GM23338 (cell line): ENCODE measurements at regions not wholly inside any gene's neighbourhood (a gene's known extent, or its start where the extent isn't known, plus 50 kb on each side); places are given as distances from the start of the nearest gene placed in this dataset.

Experiments
- ATAC-seq: fragments of 200-7000 bp; cut with Tn5 transposase; 3 replicates; pipeline ENCODE4 v1.9.1; 2020
- DNase-seq: peaks from one replicate; pipeline ENCODE4 v3.0.0-alpha.2; 2015; ENCODE audit warnings: low spot score
- H2AFZ ChIP-seq: fragments of 200-600 bp; sonication (generic); 2 replicates; pipeline ENCODE4 v1.8.0; 2016; ENCODE audit warnings: antibody characterized with exemption, mild to moderate bottlenecking, moderate library complexity
- H3F3A ChIP-seq: fragments of 200-600 bp; sonication (generic); replicated peaks from 2 replicates; pipeline ENCODE4 v1.8.0; 2017; ENCODE audit warnings: antibody characterized with exemption, mixed run types, low read depth
- H3K27ac ChIP-seq: fragments of 200-600 bp; sonication (generic); 2 replicates; pipeline ENCODE4 v1.6.1; 2016; ENCODE audit warnings: low read depth
- H3K27me3 ChIP-seq: fragments of 200-600 bp; sonication (generic); 2 replicates; pipeline ENCODE4 v1.8.0; 2016; ENCODE audit warnings: mild to moderate bottlenecking, mixed run types, moderate library complexity; ENCODE audit not compliant: insufficient read depth
- H3K36me3 ChIP-seq: fragments of 200-600 bp; sonication (generic); 2 replicates; pipeline ENCODE4 v1.8.0; 2016; ENCODE audit warnings: mild to moderate bottlenecking; ENCODE audit not compliant: insufficient read depth
- H3K4me1 ChIP-seq: fragments of 200-600 bp; sonication (generic); 2 replicates; pipeline ENCODE4 v1.8.0; 2016; ENCODE audit warnings: mild to moderate bottlenecking, moderate library complexity; ENCODE audit not compliant: insufficient read depth
- H3K4me2 ChIP-seq: fragments of 200-600 bp; sonication (generic); 2 replicates; pipeline ENCODE4 v1.7.1; 2017; ENCODE audit warnings: mixed run types
- H3K4me3 ChIP-seq: fragments of 200-600 bp; sonication (generic); 2 replicates; pipeline ENCODE4 v1.6.1; 2016; ENCODE audit warnings: mixed run types
- H3K79me2 ChIP-seq: fragments of 200-600 bp; sonication (generic); replicated peaks from 2 replicates; pipeline ENCODE4 v1.8.0; 2017; ENCODE audit warnings: mild to moderate bottlenecking; ENCODE audit not compliant: insufficient read depth
- H3K9me2 ChIP-seq: fragments of 200-600 bp; sonication (generic); 2 replicates; pipeline ENCODE4 v1.8.0; 2017; ENCODE audit not compliant: insufficient read depth
- H4K20me1 ChIP-seq: fragments of 200-600 bp; sonication (generic); replicated peaks from 2 replicates; pipeline ENCODE4 v1.8.0; 2017; ENCODE audit warnings: mild to moderate bottlenecking; ENCODE audit not compliant: insufficient read depth
- H3K27ac Mint-ChIP-seq: 2 replicates; pipeline ENCODE4 v1.8.0; 2020; ENCODE audit warnings: inconsistent platforms, mild to moderate bottlenecking, moderate library complexity, mixed read lengths
- H3K27me3 Mint-ChIP-seq: 3 replicates; pipeline ENCODE4 v1.8.0; 2022; ENCODE audit warnings: low read depth, mild to moderate bottlenecking, moderate library complexity, mixed read lengths, inconsistent platforms; ENCODE audit not compliant: insufficient read depth, poor library complexity
- H3K36me3 Mint-ChIP-seq: 3 replicates; pipeline ENCODE4 v1.8.0; 2021; ENCODE audit warnings: low read depth, mild to moderate bottlenecking, inconsistent platforms, moderate library complexity, mixed read lengths
- H3K4me1 Mint-ChIP-seq: 3 replicates; pipeline ENCODE4 v1.8.0; 2020; ENCODE audit warnings: mild to moderate bottlenecking, inconsistent platforms, mixed read lengths
- H3K4me3 Mint-ChIP-seq: 3 replicates; pipeline ENCODE4 v1.8.0; 2021; ENCODE audit warnings: moderate library complexity, mild to moderate bottlenecking, inconsistent platforms, mixed read lengths
- H3K9me3 Mint-ChIP-seq: 3 replicates; pipeline ENCODE4 v1.8.0; 2020; ENCODE audit warnings: moderate library complexity, mild to moderate bottlenecking, inconsistent platforms, mixed read lengths
- CREB1 ChIP-seq: fragments of 250-450 bp; sonication (Bioruptor Pico); IDR thresholded peaks from 2 replicates; pipeline ENCODE4 v1.5.0; 2020; ENCODE audit warnings: low read depth, mild to moderate bottlenecking, moderate library complexity
- CTCF ChIP-seq, 2 experiments: fragments of 200-600 bp in 1 of 2; sonication (generic) in 1 of 2; conservative IDR thresholded peaks; 2 replicates each; pipeline versions ENCODE4 v1.5.1 to v1.6.1; 2016 to 2017; ENCODE audit warnings: antibody characterized with exemption in 2 of 2, low read depth in 2 of 2, mild to moderate bottlenecking in 2 of 2, moderate library complexity in 1 of 2
- EZH2phosphoT487 ChIP-seq: fragments of 200-600 bp; sonication (generic); IDR thresholded peaks from one replicate; pipeline ENCODE4 v1.8.1; 2018; ENCODE audit warnings: antibody characterized with exemption; ENCODE audit not compliant: unreplicated experiment
- JUNB ChIP-seq: IDR thresholded peaks from one replicate; pipeline ENCODE4 v1.6.1; 2016; ENCODE audit warnings: antibody characterized with exemption; ENCODE audit not compliant: unreplicated experiment
- NANOG ChIP-seq: IDR thresholded peaks from 2 replicates; pipeline ENCODE4 v1.6.1; 2016; ENCODE audit warnings: antibody characterized with exemption, borderline replicate concordance
- REST ChIP-seq: IDR thresholded peaks from one replicate; pipeline ENCODE4 v1.6.1; 2018; ENCODE audit warnings: antibody characterized with exemption; ENCODE audit not compliant: unreplicated experiment
- STAT1 ChIP-seq: IDR thresholded peaks from one replicate; pipeline ENCODE4 v1.6.1; 2016; ENCODE audit warnings: antibody characterized with exemption; ENCODE audit not compliant: unreplicated experiment
- ZNF114 ChIP-seq: fragments of 250-450 bp; sonication (Bioruptor Pico); IDR thresholded peaks from 2 replicates; pipeline ENCODE4 v1.5.0; 2020; ENCODE audit warnings: mild to moderate bottlenecking, moderate library complexity
- ZNF462 ChIP-seq: fragments of 250-450 bp; sonication (Bioruptor Pico); IDR thresholded peaks from 2 replicates; pipeline ENCODE4 v1.5.0; 2020; ENCODE audit warnings: mild to moderate bottlenecking, moderate library complexity

- no peak overlapping the region for H3K4me3 ChIP-seq
- Mint-ChIP-seq H3K4me1 (no peaks in the 10 kb centered on the region), H3K9me3 (peaks cover 39% of the 10 kb centered on the region)
These were observed 816.8 kb upstream of the ADGRB3 start for GRCh38 chr6:67818322-67818721.

More at GRCh38 chr6:67818322-67818721, 816.8 kb upstream of the ADGRB3 start:
- H3K36me3 Mint-ChIP-seq = peaks cover 40% of the 10 kb centered on the region
- H3K27me3 Mint-ChIP-seq = peaks cover under 1% of the 10 kb centered on the region
- ATAC-seq (no peak), DNase-seq (no peak)
- H3F3A ChIP-seq = no peaks in the 10 kb centered on the region
- TF ChIP-seq STAT1 = no peak
- no peak for TF ChIP-seq REST
- TF ChIP-seq JUNB = no peak
- no peak for TF ChIP-seq NANOG
- no peak for TF ChIP-seq ZNF462 (CRISPR knock-in tag)
- no peak for TF ChIP-seq CTCF (conservative IDR thresholded peaks at IDR 0.05; ENCODE audit: low read depth in 2 of 2)
- no peak for TF ChIP-seq EZH2phosphoT487
- TF ChIP-seq CREB1 (CRISPR knock-in tag) = no peak
- no peak for TF ChIP-seq ZNF114 (CRISPR knock-in tag)
- no peaks in the 10 kb centered on the region for H3K79me2 ChIP-seq
- H3K27ac ChIP-seq = no peak overlapping the region
- H3K27me3 ChIP-seq = no peaks in the 10 kb centered on the region
- H3K36me3 ChIP-seq = no peaks in the 10 kb centered on the region
- H3K4me2 ChIP-seq = no peak overlapping the region
- no peak overlapping the region for H3K4me3 Mint-ChIP-seq
- H4K20me1 ChIP-seq = no peaks in the 10 kb centered on the region
- H2AFZ ChIP-seq = no peak overlapping the region
- no peaks in the 10 kb centered on the region for H3K4me1 ChIP-seq
- H3K27ac Mint-ChIP-seq = no peak overlapping the region
- peaks cover 5% of the 10 kb centered on the region for H3K9me2 ChIP-seq
